ENCODE measurements at regions not wholly inside any gene's neighbourhood (a gene's known extent, or its start where the extent isn't known, plus 50 kb on each side); places are given as distances from the start of the nearest gene placed in this dataset.
A peak's percentile ranks its signal among the peaks of the same experiment; 100 is the strongest.

GRCh38 chr11:103676413-103676812 is 360.0 kb upstream of the DDI1 start:
- DNase-seq: no peak

GRCh38 chr11:103680826-103681225 is 355.6 kb upstream of the DDI1 start:
- no peak for DNase-seq

- DNase-seq: no peak
These were observed 354.6 kb upstream of the DDI1 start for GRCh38 chr11:103681855-103682254.

GRCh38 chr11:103682318-103683184 is 353.9 kb upstream of the DDI1 start:
- DNase-seq: peak; percentile 91

- DNase-seq: no peak
These were observed 352.9 kb upstream of the DDI1 start for GRCh38 chr11:103683576-103683975.

GRCh38 chr11:103688924-103689323 is 347.5 kb upstream of the DDI1 start:
- DNase-seq: no peak

- no peak for DNase-seq
These were observed 346.1 kb upstream of the DDI1 start for GRCh38 chr11:103690356-103690755.

GRCh38 chr11:103696123-103696522 is 340.3 kb upstream of the DDI1 start:
- DNase-seq: no peak

GRCh38 chr11:103699216-103699615 is 337.2 kb upstream of the DDI1 start:
- no peak for DNase-seq

- no peak for DNase-seq
These were observed 336.8 kb upstream of the DDI1 start for GRCh38 chr11:103699656-103700055.

- DNase-seq: no peak
These were observed 335.8 kb upstream of the DDI1 start for GRCh38 chr11:103700622-103701021.

- DNase-seq: no peak
These were observed 333.0 kb upstream of the DDI1 start for GRCh38 chr11:103703437-103703836.

GRCh38 chr11:103703954-103704353 is 332.5 kb upstream of the DDI1 start:
- DNase-seq: no peak

- DNase-seq: no peak
These were observed 330.8 kb upstream of the DDI1 start for GRCh38 chr11:103705642-103706041.

GRCh38 chr11:103709371-103709770 is 327.1 kb upstream of the DDI1 start:
- DNase-seq: no peak

GRCh38 chr11:103714246-103714645 is 322.2 kb upstream of the DDI1 start:
- DNase-seq: no peak

- DNase-seq: no peak
These were observed 320.1 kb upstream of the DDI1 start for GRCh38 chr11:103716363-103716762.

- DNase-seq: no peak
These were observed 309.2 kb upstream of the DDI1 start for GRCh38 chr11:103727262-103727661.

GRCh38 chr11:103729617-103730016 is 306.8 kb upstream of the DDI1 start:
- DNase-seq: no peak

GRCh38 chr11:103730131-103730940 is 306.1 kb upstream of the DDI1 start:
- DNase-seq: no peak

GRCh38 chr11:103731670-103732069 is 304.8 kb upstream of the DDI1 start:
- DNase-seq: no peak

- no peak for DNase-seq
These were observed 302.6 kb upstream of the DDI1 start for GRCh38 chr11:103733889-103734288.

- no peak for DNase-seq
These were observed 300.9 kb upstream of the DDI1 start for GRCh38 chr11:103735497-103736032.

Measured in NCI-H510A treated with DMSO at 0.1 percent for 48 hours (cell line).